Heart right ventricle (tissue), 16 donors: ENCODE measurements at regions not wholly inside any gene's neighbourhood (a gene's known extent, or its start where the extent isn't known, plus 50 kb on each side); places are given as distances from the start of the nearest gene placed in this dataset.

Experiments used
- ATAC-seq, 8 donors: fragments of 200-7000 bp; cut with Tn5 transposase; one replicate each; pipeline ENCODE4 v1.9.1; 2020; ENCODE audit warnings: mild to moderate bottlenecking in 8 of 8, moderate library complexity in 8 of 8, moderate number of reproducible peaks in 1 of 8
- DNase-seq, 2 donors: peaks; one replicate each; pipeline ENCODE4 v3.0.0-alpha.2; 2020
- H3K27ac ChIP-seq, 10 donors: fragments of 200-600 bp; sonication (generic) in 2 of 10; one replicate each; pipeline versions ENCODE4 v1.5.0 to v1.8.0; 2020 to 2022; ENCODE audit warnings: mild to moderate bottlenecking in 3 of 10
- H3K27me3 ChIP-seq, 7 donors: fragments of 200-600 bp; one replicate each; pipeline ENCODE4 v1.8.0; 2021 to 2022; ENCODE audit warnings: mild to moderate bottlenecking in 2 of 7
- H3K36me3 ChIP-seq, 9 donors: fragments of 200-600 bp; sonication (generic) in 1 of 9; one replicate each; pipeline versions ENCODE4 v1.5.0 to v1.8.0; 2020 to 2022; ENCODE audit warnings: mild to moderate bottlenecking in 2 of 9
- H3K4me1 ChIP-seq, 9 donors: fragments of 200-600 bp; sonication (generic) in 1 of 9; one replicate each; pipeline versions ENCODE4 v1.5.0 to v1.8.0; 2020 to 2022; ENCODE audit warnings: mild to moderate bottlenecking in 4 of 9
- H3K4me3 ChIP-seq, 10 donors: fragments of 200-600 bp; sonication (generic) in 2 of 10; one replicate each; pipeline versions ENCODE4 v1.5.0 to v1.8.0; 2020 to 2022; ENCODE audit warnings: mild to moderate bottlenecking in 7 of 10, moderate library complexity in 2 of 10
- H3K9me3 ChIP-seq, 11 donors: fragments of 200-600 bp in 10 of 11; sonication (generic) in 2 of 11; one replicate each; pipeline versions ENCODE4 v1.5.0 to v1.8.0; 2013 to 2022; ENCODE audit warnings: mild to moderate bottlenecking in 2 of 11, control low read depth in 1 of 11, moderate library complexity in 1 of 11
- WGBS, 2 donors: extraction: QIAGEN DNeasy Blood & Tissue Kit; methylation state at CpG; one replicate each; pipeline ENCODE4 v1.1.7; 2013; ENCODE audit warnings: inconsistent platforms in 1 of 2; 5-methylcytosine and 5-hydroxymethylcytosine counted together
- intact Hi-C, 10 donors: fragments of 100-400 bp; cut with DNase I; formaldehyde crosslinking; loops; one replicate each; pipeline versions ENCODE4 v1.11.1 to v1.14.2; 2022
- TF ChIP-seq, protein P1 (sequence below), 9 donors: fragments of 200-600 bp; sonication (generic) in 2 of 9; IDR thresholded peaks; one replicate each; pipeline versions ENCODE4 v1.5.0 to v1.8.0; 2021 to 2022; ENCODE audit warnings: antibody characterized with exemption in 9 of 9, mild to moderate bottlenecking in 5 of 9, moderate library complexity in 1 of 9
- donor health status: Arrhythmogenic right ventricular cardiomyopathy.
- donor health status: ischemic (EF 13 %, LVEDD 7.1; RV severe dilation, severe dysfunction).
- donor health status: healthy with polysubstance abuse.
- donor health status: DM: no; HTN: yes; CAD: no.
- donor health status: DM: no; HTN: no; CAD: no.
- donor health status: ischemic (EF 25% LVEDD 6.9; RV normal size, moderate dysfunction).
- donor health status: ischemic (EF 25% LVEDD 5.7; RV mildly dilated, moderate dysfunction).
- donor health status: healthy.
- donor health status: DM: yes; HTN: yes; CAD: no.
- donor health status: Ischemic cardiomyopathy.
- donor health status: ischemic (EF 35%, LVEDD 5.7; RV mildly dilated, moderate dysfunction).
- donor health status: nonischemic (EF 11% LVEDD 7.7; RV severe dilation, severe dysfunction).
- donor health status: DM: yes; HTN: yes; CAD: no.
- donor health status: PGD.
- donor health status: ischemic (EF 29% LVEDD 5.4; RV normal size, mild dysfunction).
- donor health status: nonischemic (EF 23%, LVEDD 6.1; RV moderate dilation, normal function).

DNA sequence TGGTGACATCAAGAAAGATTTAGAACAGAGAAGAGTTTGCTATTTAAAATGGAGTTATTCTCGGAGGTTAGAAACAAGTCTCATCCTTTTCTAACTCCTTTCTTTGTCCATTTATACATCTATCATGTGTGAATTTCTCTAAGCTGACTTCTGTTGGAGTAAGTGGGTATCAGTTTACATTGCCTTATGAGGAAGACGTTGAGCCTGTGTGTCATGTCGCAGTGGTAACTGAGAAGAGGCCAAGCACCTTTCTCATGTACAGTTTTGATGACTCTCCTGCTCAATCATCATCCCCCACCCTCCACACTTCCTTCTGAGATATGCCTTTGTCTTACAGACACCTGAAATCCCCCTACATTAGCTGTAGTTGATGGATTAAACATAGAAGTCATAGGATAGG is 624.8 kb downstream of the LIG4 start:
- no peak for ATAC-seq
- H3K4me1 ChIP-seq = no peaks in the 10 kb centered on the region
- no peak for DNase-seq
- WGBS, 2 donors = 75 to 77% methylated on average over 3 of the region's 3 CpGs
- H3K36me3 ChIP-seq = no peaks in the 10 kb centered on the region
- no peak overlapping the region for H3K27ac ChIP-seq
- intact Hi-C loops = no loop called here
- no peaks in the 10 kb centered on the region for H3K27me3 ChIP-seq
- H3K9me3 ChIP-seq = no peaks in the 10 kb centered on the region
- TF ChIP-seq, protein P1, sequence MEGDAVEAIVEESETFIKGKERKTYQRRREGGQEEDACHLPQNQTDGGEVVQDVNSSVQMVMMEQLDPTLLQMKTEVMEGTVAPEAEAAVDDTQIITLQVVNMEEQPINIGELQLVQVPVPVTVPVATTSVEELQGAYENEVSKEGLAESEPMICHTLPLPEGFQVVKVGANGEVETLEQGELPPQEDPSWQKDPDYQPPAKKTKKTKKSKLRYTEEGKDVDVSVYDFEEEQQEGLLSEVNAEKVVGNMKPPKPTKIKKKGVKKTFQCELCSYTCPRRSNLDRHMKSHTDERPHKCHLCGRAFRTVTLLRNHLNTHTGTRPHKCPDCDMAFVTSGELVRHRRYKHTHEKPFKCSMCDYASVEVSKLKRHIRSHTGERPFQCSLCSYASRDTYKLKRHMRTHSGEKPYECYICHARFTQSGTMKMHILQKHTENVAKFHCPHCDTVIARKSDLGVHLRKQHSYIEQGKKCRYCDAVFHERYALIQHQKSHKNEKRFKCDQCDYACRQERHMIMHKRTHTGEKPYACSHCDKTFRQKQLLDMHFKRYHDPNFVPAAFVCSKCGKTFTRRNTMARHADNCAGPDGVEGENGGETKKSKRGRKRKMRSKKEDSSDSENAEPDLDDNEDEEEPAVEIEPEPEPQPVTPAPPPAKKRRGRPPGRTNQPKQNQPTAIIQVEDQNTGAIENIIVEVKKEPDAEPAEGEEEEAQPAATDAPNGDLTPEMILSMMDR (IDR thresholded peaks at IDR 0.05) = no peak
- H3K4me3 ChIP-seq = no peak overlapping the region

DNA sequence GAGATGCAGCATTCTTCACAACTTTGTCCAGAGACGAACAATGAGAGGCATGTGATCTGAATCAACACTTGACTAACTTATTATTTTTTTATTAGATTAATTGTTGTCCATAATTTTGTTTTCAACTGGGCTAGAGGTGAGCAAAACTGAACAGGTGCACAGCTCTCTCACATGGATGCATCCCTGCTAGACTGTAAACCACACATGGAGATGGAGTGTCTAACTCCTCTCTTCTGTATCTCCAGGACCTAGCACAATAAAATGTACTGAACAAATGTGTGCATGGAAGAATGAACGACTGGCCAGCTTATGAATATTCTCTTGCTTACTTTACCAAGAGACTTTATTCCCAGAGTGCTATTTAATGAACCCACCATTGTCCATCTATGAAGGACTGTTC is 627.7 kb downstream of the LIG4 start:
- Histone ChIP-seq H3K4me3 (no peak overlapping the region), H3K36me3 (no peaks in the 10 kb centered on the region), H3K4me1 (no peaks in the 10 kb centered on the region), H3K27me3 (no peaks in the 10 kb centered on the region), H3K9me3 (no peaks in the 10 kb centered on the region), H3K27ac (no peak overlapping the region)
- no peak for ATAC-seq
- 79 to 82% methylated on average over 2 of the region's 2 CpGs for WGBS, 2 donors
- DNase-seq = no peak
- TF ChIP-seq, protein P1 (IDR thresholded peaks at IDR 0.05) = no peak
- intact Hi-C loops = no loop called here

DNA sequence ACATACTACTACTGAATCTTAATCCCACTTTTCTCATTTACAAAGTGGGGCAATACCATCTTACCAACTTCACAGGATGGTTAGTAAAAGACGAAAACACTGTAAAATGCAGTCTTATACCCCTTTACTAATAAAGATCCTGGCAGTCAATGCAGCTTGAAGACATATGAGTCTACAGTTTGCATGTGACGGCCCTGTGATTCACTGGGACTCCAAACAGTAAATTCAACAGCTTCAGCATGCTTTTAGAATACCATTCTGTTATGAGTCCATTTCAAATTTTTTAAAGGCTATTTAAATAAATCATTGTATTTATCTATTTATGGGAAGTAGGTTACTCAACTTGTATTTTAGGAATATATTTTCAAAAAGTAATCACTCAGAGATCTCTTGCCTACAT is 629.1 kb downstream of the LIG4 start:
- ATAC-seq (no peak), DNase-seq (no peak)
- Histone ChIP-seq H3K27me3 (no peaks in the 10 kb centered on the region), H3K27ac (no peak overlapping the region), H3K4me3 (no peak overlapping the region), H3K4me1 (no peaks in the 10 kb centered on the region), H3K36me3 (no peaks in the 10 kb centered on the region), H3K9me3 (no peaks in the 10 kb centered on the region)
- TF ChIP-seq, protein P1 (IDR thresholded peaks at IDR 0.05) = no peak
- WGBS, 2 donors = 81 to 86% methylated on average over 2 of the region's 2 CpGs
- intact Hi-C loops = no loop called here

DNA sequence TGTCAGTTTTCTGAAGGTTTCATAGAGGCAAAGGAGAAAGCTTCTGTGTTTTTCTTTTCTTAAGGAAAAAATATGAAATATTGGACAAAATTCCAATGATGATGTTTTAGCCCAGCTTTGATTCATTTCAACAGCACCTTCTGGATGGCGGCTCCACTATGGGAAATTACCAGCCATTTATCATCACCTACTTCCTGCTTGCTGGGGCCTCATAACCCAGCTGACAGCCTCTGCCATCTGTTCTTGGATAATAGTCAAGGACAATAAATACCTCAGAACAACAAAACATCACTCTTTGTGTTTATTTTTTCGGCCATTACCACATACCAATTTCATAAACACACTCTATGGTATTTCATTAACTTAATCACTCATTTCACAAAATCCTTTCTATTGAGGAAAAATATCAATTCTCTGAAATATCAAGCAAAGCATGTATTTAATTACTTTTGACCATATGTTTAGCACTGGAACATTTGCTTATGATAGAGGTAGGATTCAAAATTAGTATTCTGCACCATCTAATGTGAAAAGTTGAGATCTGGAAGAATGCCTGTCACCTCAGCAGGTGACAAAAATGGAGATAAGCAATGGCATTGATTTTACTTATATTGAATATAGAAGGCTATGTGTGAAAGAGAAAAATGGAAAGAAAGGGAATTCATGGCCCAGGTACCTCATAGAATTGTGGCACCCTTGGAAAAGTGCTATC is 629.7 kb downstream of the LIG4 start:
- 28 to 40% methylated on average over 2 of the region's 2 CpGs for WGBS, 2 donors
- ATAC-seq (no peak), DNase-seq (no peak)
- H3K9me3 ChIP-seq = no peaks in the 10 kb centered on the region
- TF ChIP-seq, protein P1 (IDR thresholded peaks at IDR 0.05) = no peak
- no peak overlapping the region for H3K27ac ChIP-seq
- H3K36me3 ChIP-seq = no peaks in the 10 kb centered on the region
- intact Hi-C loops = no loop called here
- no peaks in the 10 kb centered on the region for H3K27me3 ChIP-seq
- no peak overlapping the region for H3K4me3 ChIP-seq
- H3K4me1 ChIP-seq = no peaks in the 10 kb centered on the region
